Effector CD4-positive, alpha-beta T cell (primary cell): ENCODE measurements at regions not wholly inside any gene's neighbourhood (a gene's known extent, or its start where the extent isn't known, plus 50 kb on each side); places are given as distances from the start of the nearest gene placed in this dataset.

Experiments
- DNase-seq: peaks from one replicate; pipeline ENCODE4 v3.0.0-alpha.2; 2020

DNA sequence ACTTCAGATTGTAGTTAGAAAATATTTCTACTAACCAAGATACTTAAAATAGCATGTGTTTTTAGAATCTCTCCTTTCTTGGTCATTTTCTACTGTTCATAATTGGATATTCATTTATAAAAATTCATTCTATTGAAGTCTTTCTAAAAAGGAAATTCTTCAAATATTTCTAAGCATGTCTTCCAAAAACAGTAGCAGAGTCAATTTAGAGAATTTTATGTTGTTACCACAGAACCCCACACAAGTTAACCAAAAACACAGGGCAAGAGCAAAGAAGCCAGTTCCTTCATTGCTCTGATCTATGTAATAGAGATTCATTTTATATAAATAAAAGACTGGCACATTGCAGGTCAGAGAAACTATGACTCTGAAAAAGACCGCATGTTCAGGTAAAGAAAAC lies 345.1 kb upstream of the PITX2 start:
- DNase-seq, result no peak

GRCh38 chr4:110970642-110971041 lies 347.8 kb upstream of the PITX2 start:
- DNase-seq, result no peak

- DNase-seq, result no peak
Measured at GRCh38 chr4:110975338-110975737, 352.5 kb upstream of the PITX2 start.

GRCh38 chr4:110977554-110977953 lies 354.7 kb upstream of the PITX2 start:
- DNase-seq, result no peak

DNA sequence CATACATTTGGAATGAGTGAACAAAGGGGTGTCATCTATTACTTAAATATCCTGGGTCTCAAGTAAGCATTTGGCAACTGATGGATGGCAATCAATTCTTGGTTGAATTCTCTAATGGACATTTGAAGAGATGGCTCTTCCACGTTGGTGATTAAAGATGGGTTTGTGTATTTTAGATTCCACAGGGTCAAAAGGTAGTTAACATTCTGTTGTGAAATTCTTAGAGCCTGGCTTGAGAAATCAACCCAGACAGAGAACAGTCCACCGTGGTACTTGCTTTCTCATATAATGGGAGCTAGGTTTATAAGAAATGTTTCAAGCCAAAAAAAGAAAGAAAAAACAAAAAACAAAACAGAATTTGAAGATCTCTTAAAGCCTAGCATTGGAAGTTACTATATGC lies 355.9 kb upstream of the PITX2 start:
- no peak for DNase-seq

- no peak for DNase-seq
Measured at GRCh38 chr4:110982486-110982885, 359.6 kb upstream of the PITX2 start.

- no peak for DNase-seq
Measured at GRCh38 chr4:110988722-110989121, 365.8 kb upstream of the PITX2 start.

DNA sequence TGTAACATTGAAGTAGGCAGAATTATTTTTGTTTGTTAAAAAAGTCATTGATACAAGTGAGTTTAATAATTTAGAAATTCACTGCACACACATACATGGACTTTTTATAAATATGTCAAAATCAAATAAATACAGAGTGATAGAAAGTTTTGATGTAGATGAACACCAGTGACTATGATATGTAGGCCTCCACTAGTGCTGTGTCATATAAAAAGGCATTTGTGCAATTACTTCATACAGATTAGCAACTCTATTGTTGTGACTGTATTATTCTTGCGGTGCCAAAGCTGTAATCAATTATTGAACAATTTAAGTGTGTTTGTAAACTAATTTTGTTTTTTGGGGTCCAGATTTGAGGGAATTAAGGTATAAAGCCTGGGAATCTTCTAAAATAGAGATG lies 366.2 kb upstream of the PITX2 start:
- DNase-seq, result no peak

DNA sequence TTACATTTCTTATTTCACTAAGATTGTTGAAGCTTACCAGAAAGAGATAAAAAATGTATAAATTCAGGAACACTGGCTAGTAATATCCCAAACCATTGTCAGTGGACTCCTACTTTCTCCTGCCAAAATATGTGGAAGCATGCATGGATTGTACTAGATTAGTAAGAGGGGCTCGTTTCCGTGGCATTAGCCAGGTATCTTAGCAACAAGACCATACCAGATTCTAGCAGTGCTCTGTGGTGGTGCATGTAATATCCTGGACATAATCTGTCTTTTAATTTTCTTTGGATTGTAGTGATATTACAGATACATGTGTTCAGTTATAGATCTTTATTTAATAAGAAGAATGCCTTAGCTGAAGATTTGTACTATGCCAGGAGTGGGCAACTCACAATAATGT lies 371.9 kb upstream of the PITX2 start:
- no peak for DNase-seq

GRCh38 chr4:110998320-110998719 lies 375.4 kb upstream of the PITX2 start:
- DNase-seq, result no peak

DNA sequence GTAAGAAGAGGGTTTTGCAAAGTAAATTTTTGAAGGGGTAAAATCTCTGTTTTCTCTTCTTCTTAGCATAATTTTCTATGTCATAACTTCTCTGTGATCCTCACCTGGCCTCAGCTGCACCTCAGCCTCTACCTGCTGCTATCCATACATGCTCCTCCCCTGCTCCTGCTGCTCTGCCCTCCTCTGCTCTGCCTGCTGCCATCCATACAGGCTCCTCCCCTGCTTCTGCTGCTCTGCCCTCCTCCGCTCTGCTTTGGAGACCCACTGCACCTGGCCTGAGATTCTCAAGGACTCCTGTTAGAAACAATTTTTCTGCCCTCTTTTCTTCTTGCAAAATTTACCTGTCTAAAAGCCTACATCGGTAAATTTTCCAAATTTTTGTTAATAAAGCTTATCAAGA lies 388.6 kb upstream of the PITX2 start:
- no peak for DNase-seq

DNA sequence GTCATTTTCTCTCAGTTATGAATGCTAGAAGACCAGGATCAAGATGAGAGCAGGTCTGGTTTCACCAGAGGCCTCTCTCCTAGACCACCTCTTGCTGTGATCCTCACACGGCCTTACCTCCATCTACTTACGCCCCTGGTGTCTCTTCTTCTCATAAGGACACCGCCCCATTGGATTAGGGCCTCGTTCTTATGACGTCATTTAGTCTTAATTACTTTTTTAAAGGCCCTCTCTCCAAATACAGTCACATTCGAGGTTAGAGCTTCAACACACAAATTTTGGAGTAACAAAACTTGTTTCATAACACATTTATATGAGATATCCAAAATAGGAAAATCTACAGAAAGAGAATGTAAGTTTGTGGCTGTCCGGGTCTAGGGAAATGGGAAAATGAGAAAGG lies 391.0 kb upstream of the PITX2 start:
- DNase-seq, result no peak

DNA sequence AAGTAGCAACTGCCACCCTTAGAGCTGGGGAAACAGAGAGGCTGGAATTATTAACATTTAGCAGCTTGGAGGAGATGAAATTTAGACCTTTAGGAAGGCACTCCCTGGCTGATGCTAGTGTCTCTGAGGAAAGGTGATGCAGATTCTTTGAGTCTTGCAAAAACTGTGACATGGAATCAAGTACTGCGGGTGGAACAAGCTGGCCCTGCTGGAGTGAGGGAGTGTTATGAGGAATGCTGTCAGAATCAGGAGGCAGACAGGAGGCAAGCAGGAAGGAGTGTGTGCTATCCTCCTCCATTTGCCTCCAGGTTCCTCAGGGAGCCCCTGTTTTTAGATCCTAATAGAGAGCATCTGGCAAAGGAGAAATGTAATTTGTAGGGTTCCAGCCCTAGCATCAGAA lies 391.7 kb upstream of the PITX2 start:
- DNase-seq, result no peak

GRCh38 chr4:111016416-111016815 lies 393.5 kb upstream of the PITX2 start:
- no peak for DNase-seq

- DNase-seq, result no peak
Measured at GRCh38 chr4:111018216-111018615, 395.3 kb upstream of the PITX2 start.

- DNase-seq, result no peak
Measured at GRCh38 chr4:111020476-111020875, 397.6 kb upstream of the PITX2 start.

- no peak for DNase-seq
Measured at GRCh38 chr4:111020961-111021360, 398.1 kb upstream of the PITX2 start.

DNA sequence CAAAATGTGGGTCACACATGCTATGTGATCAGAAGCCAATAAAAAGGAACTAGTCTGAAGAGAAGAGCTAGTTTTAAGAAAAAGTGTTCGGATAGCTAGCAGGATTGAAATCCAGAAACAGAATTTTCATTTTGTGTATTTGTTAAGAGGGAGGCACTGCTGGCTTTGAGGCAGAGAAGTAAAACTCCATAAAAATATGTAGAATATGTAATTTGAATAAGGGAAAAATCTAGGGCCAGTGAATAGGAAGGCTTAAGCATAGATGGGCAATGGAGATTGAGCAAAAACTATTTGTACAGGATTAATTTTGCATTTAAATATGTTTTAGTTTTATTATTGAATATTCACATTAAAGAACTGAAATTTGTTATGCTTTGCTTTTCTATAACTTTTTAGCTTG lies 399.9 kb upstream of the PITX2 start:
- no peak for DNase-seq

DNA sequence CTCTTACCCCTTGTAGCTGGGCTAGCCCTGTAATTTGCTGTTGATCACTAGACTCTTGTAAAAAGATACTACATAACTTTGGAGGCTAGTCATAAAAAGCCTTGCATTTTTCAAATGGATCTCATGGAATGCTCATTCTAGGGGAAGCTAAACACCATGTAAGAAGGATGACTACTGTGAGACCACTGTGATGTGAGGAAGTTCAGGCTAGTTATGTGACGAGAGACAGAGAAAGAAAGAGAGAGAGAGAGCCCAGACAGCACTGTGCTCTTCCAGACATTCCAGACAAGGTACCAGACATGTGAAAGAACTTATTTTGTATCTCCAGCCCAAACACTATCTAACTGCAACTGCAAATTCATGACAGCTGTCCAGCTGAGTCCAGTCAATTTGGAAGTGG lies 404.6 kb upstream of the PITX2 start:
- no peak for DNase-seq

DNA sequence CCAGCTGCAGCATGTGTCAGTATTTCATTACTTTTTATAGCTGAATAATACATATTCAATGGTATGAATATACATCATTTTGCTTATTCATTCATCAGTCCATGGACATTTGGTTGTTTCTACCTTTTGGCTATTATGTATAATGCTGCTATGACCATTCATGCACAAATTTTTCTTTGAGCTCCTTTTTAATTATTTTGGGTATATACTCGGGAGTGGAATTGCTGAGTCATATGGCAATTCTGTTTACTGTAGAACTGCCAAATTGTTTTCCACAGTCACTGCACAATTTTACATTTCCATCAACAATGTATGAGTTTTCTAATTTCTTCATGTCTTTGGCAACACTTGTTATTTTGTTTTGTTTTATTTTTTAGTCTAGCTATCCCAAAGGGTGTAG lies 405.9 kb upstream of the PITX2 start:
- DNase-seq, result no peak

GRCh38 chr4:111031001-111031579 lies 408.2 kb upstream of the PITX2 start:
- no peak for DNase-seq

DNA sequence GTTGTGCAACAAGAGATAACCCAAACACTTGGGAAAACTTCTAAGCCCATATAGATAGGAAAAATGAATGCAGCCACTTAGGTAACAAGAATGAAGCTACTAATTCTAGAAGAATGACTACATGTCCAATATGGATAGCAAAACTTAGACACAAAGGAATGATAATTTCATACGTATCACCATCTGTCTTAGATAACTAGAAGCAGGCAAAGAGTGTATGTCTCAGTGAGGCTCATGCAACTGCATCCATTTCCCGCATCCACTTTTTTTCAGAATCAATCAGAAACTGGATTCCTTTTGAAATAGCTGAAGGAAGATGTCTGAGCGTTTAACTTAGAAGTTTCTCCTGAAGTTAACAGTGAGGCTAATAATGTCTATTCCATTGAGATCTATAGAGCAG lies 408.7 kb upstream of the PITX2 start:
- DNase-seq, result no peak

GRCh38 chr4:111037591-111038360 lies 414.9 kb upstream of the PITX2 start:
- no peak for DNase-seq

DNA sequence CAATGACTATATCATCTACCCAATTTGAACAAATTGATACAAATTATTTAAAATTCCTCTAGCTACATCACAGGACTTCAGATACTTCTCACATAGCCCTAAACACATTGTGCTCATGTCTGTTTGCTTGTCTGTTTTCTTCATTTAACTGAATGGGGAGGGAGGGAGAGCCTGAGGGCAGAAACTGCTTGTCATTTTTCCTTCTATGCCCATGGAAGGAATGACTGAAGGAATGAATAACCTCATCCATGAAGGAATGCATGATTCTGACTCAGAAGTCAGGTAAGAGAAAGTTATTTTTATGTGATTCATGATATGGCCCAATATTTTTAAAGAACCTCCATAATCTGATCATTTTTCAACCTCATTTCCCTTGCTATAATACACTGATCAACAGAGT lies 418.0 kb upstream of the PITX2 start:
- DNase-seq, result no peak

GRCh38 chr4:111043286-111043685 lies 420.4 kb upstream of the PITX2 start:
- DNase-seq, result no peak
